ENCODE measurements at regions not wholly inside any gene's neighbourhood (a gene's known extent, or its start where the extent isn't known, plus 50 kb on each side); places are given as distances from the start of the nearest gene placed in this dataset.

GRCh38 chr3:3509665-3510064, 289.6 kb upstream of the LRRN1 start:
- TF ChIP-seq CTCF (conservative IDR thresholded peaks at IDR 0.05; ENCODE audit: low read depth, low read length) (no peak), EZH2 (IDR thresholded peaks at IDR 0.05; ENCODE audit: borderline replicate concordance, low read depth, low read length, poor library complexity, severe bottlenecking) (no peak)

Measured in A673 (cell line).